HG03108 (cell line): ENCODE measurements at regions not wholly inside any gene's neighbourhood (a gene's known extent, or its start where the extent isn't known, plus 50 kb on each side); places are given as distances from the start of the nearest gene placed in this dataset.
"Not testable (repeated sequence)": the region's sequence is repeated elsewhere in the genome, so short reads cannot be mapped to it uniquely, and the experiment has no call there.

ENCODE experiments used
- ATAC-seq: cut with Tn5 transposase; IDR thresholded peaks from one replicate; pipeline ENCODE4 v1.9.1; 2021; ENCODE audit warnings: moderate library complexity; ENCODE audit not compliant: unreplicated experiment

DNA sequence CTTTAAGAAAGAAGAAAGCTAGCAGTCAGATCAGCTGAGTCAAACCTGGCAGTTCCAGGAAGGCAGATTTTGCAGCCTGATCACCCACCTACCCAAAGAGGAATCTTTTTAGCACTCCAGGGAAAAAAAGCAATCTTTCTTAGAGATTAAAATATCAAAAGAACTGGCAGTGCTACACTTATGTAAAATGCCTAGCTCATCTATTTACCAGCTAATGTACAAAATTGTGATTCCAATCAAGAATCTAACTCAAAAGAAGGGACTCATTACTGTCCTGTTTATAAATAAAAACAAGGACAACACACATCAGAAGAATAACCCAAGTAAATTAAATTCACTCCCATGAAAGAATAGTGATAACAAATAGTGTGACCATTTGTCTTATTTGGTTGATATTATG lies 222.4 kb upstream of the ERCC4 start:
- ATAC-seq: no peak

DNA sequence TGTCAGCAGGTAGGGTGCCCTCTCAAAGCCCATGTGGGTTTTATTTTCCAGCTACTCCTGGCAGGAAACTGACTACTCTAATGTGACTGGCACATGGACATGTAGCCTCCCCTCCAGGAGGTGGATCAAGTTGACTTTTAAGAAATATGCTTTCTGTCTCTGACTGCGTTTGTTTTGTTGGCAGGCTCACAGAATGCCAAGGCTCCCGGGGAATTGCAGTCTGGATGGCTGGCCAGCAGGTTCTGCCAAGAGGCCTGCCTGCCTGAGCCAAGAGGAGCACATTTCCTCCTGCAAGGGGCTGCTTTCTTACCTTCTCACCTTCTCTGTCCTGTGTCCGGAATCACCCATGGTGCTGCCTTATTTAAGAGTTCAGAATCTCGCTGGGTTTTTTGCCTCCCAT lies 217.3 kb upstream of the ERCC4 start:
- ATAC-seq: no peak

GRCh38 chr16:13708347-13709120 lies 211.4 kb upstream of the ERCC4 start:
- ATAC-seq: no peak

- no peak for ATAC-seq
Observed at GRCh38 chr16:13718748-13719147, 201.2 kb upstream of the ERCC4 start.

- no peak for ATAC-seq
Observed at GRCh38 chr16:13727943-13728342, 192.0 kb upstream of the ERCC4 start.

DNA sequence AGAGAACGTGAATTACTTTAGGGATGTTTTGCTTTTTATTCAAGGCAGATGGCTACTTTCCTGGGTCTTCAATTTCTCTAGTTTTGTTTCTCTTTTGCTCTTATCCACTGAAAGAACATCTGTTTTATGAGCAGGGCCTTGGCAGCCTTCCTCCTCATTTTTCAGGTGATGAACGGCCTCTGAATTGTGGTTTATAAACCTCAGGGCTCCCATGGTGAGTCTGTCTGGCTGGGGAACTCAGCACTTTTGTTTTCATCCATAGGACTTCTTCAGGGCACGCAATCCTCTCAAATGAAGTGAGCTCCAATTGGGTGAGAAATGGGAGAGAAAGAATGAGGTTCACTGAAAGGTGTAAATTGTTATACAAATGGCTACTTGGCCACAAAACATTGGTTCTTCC lies 186.4 kb upstream of the ERCC4 start:
- ATAC-seq: no peak

GRCh38 chr16:13739621-13740373 lies 180.2 kb upstream of the ERCC4 start:
- not testable (repeated sequence) for ATAC-seq

- ATAC-seq: no peak
Observed at GRCh38 chr16:13742928-13743327, 177.0 kb upstream of the ERCC4 start.

- ATAC-seq: no peak
Observed at GRCh38 chr16:13743571-13743970, 176.4 kb upstream of the ERCC4 start.

DNA sequence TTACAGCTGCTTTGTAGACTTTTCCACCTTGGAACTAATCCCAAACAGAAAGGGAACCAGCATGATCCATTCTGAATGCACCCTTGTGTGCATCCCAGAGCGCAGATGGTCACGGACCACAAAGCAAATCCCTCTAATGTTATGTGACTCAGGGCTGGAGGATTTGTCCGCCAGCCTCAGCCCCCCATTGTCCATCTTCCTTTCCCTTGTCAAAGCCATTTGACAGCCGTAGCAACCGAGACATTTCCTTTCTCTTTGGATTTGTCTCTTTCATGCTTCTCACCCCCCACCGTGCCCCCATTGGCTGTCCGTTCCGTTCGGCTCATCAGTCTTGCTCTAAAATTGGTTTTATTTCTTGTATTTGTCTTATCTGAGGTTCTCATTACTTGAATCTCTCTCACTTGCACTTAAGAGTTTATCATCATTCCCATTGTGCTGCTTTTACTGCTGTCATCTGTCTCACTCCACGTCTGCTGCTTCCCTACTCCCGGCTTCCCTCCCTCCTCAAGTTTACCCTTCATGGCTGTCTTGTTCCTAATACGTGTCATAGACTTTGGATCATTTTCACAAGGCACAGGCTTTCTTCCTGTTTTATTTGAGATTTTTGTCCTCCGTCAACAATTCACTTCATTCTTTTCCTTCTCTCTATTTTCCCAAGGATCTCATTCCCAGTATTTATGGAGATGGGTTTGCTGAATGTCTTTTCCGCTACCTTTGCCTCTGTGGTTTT lies 163.4 kb upstream of the ERCC4 start:
- no peak for ATAC-seq

DNA sequence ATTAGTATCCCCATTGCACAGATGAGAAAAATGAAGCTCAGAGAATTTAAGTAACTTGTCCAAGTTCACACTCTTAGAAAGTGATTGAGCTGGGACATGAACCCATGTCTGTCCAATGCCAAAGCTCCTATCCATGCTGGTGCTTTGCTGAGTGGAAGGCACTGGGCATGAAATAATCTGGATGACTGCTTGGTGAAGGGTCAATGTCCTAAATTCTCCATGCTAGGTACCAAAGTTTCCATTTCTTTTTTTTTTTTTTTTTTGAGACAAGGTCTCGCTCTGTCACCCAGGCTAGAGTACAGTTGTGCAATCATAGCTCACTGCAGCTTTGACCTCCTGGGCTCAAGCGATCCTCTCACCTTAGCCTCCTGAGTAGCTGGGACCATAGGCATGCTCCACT lies 153.6 kb upstream of the ERCC4 start:
- ATAC-seq: no peak

- no peak for ATAC-seq
Observed at GRCh38 chr16:13767215-13767614, 152.7 kb upstream of the ERCC4 start.

DNA sequence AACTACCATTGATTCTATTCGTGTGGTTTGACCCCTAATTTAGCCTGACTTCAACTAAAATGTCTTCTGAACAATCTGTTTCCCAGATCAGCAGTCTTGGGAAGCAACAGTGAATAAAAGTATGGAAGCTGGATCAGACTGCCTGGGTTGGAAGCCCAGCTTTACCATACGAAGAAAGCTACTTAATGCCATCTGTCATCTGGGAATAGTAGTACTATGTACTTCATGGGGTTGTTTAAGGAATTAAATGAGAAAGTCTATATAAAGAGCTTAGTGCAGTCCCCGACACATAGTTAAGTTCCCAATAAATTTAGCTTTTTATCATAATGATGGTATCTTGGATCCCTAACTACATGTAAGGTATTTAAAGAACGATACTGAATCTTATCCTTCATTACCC lies 151.5 kb upstream of the ERCC4 start:
- no peak for ATAC-seq

DNA sequence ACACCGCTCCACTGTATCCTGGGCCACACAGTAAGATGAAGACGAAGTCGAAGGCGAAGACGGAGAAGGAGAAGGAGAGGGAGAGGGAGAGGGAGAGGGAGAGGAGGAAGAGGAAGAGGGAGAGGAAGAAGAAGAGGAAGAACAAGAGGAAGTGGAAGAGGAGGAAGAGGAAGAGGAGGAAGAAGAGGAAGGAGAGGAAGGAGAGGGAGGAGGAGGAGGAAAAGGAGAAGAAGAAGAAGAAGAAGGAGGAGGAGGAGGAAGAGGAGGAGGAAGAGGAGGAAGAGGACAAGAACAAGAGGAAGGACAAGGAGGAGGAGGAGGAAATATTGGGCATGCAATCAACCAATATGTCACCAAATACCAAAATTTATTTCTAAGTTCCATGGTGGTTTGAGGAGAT lies 149.5 kb upstream of the ERCC4 start:
- ATAC-seq: no peak

DNA sequence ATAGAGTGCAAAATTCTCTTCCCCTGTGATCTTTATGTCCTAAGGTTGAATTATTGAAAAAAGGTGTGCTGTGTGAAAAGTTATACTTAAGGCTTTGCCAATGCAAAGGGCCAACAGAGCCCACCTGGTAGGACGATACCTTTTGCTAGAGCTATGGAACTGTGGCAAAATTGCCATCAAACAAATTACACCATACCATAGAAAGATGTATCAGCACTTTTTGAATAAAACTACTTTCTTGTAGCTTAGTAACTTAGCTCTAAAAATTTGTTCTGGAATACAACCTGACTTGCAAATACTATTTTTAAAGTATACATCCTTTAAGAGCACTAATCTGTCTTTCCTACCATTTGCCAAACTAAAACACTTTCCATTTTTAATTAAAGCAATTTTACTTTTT lies 147.2 kb upstream of the ERCC4 start:
- no peak for ATAC-seq

DNA sequence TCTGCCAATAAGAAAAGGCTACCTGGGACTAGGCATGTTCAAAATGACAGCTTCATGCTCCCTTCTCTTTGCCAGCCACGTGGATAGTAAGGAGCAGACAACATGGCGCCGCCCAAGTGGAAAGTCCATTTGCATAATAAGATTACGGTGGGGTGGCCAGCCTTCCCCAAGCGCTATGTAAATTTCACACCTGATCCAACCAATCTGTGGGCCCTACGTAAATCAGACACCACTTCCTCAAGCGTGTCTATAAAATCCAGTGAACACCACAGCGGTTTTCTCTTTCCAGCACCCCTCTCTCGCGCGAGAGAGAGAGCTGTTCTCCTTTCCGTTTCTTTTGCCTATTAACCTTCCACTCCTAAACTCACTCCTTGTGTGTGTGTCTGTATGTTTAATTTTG lies 140.3 kb upstream of the ERCC4 start:
- no peak for ATAC-seq

GRCh38 chr16:13780406-13781168 lies 139.4 kb upstream of the ERCC4 start:
- ATAC-seq: no peak

DNA sequence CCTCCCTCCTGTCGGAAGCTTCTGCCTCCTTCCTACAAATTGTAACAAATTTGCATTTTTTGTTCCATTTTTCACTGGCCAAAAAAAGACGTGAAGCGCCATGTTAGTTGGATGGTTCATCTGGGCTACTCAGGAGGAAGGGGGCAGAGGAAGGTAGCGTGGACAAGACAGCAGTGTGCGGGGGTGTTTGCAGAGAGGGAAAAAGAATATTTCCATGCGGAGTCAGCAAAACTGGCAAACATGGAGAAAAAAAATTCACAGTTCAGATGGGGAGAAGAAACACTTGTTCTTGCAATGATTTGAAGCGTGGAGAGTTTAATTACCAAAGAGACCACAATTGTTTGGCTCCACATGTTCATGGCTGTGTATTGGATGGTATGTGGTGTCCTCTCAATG lies 138.8 kb upstream of the ERCC4 start:
- ATAC-seq: no peak

- no peak for ATAC-seq
Observed at GRCh38 chr16:13781575-13782338, 138.2 kb upstream of the ERCC4 start.

GRCh38 chr16:13791095-13791494 lies 128.9 kb upstream of the ERCC4 start:
- no peak for ATAC-seq
